ENCODE measurements at regions not wholly inside any gene's neighbourhood (a gene's known extent, or its start where the extent isn't known, plus 50 kb on each side); places are given as distances from the start of the nearest gene placed in this dataset.

GRCh38 chr16:59202233-59202862 lies 468.2 kb upstream of the GOT2 start:
- TF ChIP-seq CTCF (IDR thresholded peaks at IDR 0.05) (no peak), POLR2AphosphoS5 (IDR thresholded peaks at IDR 0.05) (no peak), EP300 (IDR thresholded peaks at IDR 0.05) (no peak), POLR2A (IDR thresholded peaks at IDR 0.05; ENCODE audit: low read depth) (no peak)
